ENCODE measurements at regions not wholly inside any gene's neighbourhood (a gene's known extent, or its start where the extent isn't known, plus 50 kb on each side); places are given as distances from the start of the nearest gene placed in this dataset.

DNA sequence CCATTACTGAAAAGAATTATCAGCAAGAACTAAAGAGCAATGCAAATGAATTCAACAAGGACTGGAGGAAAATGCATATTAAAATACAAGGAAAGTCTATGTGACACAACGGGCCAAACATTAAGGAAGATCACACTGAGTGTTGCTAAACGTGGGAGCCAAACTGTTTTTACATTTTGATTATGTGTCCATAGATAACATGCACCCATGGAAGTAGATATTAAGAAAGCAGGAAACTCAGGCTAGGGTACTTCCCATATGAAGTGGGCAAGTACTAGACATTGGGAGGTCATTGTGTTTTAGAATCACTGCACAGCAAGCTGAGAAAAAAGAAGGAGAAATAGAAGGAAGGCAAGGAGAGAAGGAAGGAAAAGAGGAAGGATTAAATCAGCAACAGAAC, 161.8 kb downstream of the KCTD12 start:
- Histone ChIP-seq H3K27me3 (no peaks in the 10 kb centered on the region), H3K36me3 (no peaks in the 10 kb centered on the region), H3K9me3 (peaks cover 0 to 5% (median 0%) of the 10 kb centered on the region in 11 donors), H3K4me1 (peaks cover 0 to 60% (median 34%) of the 10 kb centered on the region in 9 donors), H3K27ac (peak overlapping the region in 3 of 10 donors; percentile 15 to 70 (median 18)), H3K4me3 (no peak overlapping the region)
- intact Hi-C loops (cut with DNase I), result no loop called here
- ATAC-seq, result no peak
- WGBS, 2 donors, result 56 to 58% methylated on average over 2 of the region's 2 CpGs
- DNase-seq, result no peak
- TF ChIP-seq, protein P1, sequence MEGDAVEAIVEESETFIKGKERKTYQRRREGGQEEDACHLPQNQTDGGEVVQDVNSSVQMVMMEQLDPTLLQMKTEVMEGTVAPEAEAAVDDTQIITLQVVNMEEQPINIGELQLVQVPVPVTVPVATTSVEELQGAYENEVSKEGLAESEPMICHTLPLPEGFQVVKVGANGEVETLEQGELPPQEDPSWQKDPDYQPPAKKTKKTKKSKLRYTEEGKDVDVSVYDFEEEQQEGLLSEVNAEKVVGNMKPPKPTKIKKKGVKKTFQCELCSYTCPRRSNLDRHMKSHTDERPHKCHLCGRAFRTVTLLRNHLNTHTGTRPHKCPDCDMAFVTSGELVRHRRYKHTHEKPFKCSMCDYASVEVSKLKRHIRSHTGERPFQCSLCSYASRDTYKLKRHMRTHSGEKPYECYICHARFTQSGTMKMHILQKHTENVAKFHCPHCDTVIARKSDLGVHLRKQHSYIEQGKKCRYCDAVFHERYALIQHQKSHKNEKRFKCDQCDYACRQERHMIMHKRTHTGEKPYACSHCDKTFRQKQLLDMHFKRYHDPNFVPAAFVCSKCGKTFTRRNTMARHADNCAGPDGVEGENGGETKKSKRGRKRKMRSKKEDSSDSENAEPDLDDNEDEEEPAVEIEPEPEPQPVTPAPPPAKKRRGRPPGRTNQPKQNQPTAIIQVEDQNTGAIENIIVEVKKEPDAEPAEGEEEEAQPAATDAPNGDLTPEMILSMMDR (IDR thresholded peaks at IDR 0.05), result no peak

DNA sequence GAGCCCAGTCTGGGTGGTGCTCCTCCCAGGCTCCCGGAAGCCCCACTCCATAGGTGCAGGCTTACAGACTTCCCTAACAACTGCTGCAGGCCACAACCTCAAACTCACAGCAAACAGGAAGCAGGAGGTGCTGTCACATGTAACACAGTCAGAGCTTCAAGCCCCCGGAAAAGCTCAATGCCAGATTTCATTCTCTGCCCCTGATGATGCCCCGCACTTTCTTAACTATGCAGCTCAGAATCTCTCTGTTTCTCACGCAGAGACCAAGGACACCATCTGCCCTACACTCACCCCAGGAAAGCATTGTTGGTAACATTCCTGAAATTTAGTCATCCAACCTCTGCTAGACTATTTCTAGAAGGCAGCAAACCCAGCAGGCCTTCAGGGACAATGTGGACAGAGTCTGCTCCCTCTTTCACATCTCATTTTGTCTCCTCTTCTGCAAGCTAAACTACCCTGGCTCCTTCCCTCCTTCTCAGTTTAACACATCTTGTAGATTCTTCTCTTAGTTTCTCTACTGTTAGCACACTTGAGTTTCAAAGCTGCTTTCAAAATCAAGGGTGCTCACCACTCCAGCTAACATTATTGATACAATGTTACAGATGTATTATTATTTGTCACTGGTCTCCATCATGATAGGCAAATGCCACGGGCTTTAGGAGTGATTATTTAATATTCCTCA, 162.5 kb downstream of the KCTD12 start:
- H3K36me3 ChIP-seq, result no peaks in the 10 kb centered on the region
- TF ChIP-seq, protein P1 (IDR thresholded peaks at IDR 0.05), result no peak
- H3K4me1 ChIP-seq, result peaks cover 0 to 53% (median 30%) of the 10 kb centered on the region in 9 donors
- intact Hi-C loops (cut with DNase I), result no loop called here
- whole genome bisulfite sequencing, 2 donors, result 40 to 50% methylated on average over 5 of the region's 5 CpGs
- DNase-seq (peak in 1 of 2 donors; percentile 12), ATAC-seq (peak in 7 of 8 donors; percentile 49 to 87 (median 74))
- no peak overlapping the region for H3K4me3 ChIP-seq
- peaks cover 0 to 5% (median 0%) of the 10 kb centered on the region in 11 donors for H3K9me3 ChIP-seq
- H3K27ac ChIP-seq, result peak overlapping the region in 5 of 10 donors; percentile 1 to 70 (median 49)
- no peaks in the 10 kb centered on the region for H3K27me3 ChIP-seq

DNA sequence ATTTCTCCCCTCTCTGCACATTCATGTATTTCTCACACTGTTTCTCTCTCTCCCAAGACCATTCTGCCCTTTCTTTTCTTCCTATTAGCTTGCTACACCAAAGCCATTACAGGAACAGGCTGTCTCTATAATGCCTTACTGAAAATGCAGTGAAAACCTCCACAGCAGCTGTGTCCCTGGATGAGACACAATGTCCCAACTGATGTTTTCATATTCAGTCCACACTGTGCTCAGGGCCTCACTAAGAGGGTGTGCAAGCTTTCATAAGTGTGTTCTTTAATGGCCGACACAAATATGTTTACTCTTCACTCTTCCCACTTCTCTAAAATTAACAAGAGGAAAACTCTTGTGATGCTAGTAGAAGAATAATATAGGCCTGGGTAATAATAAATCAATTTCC, 163.4 kb downstream of the KCTD12 start:
- intact Hi-C loops (cut with DNase I), result no loop called here
- no peak for DNase-seq
- 92 to 93% methylated on average over 1 of the region's 1 CpG for WGBS, 2 donors
- Histone ChIP-seq H3K4me3 (no peak overlapping the region), H3K27me3 (no peaks in the 10 kb centered on the region), H3K27ac (peak overlapping the region in 3 of 10 donors; percentile 1 to 70 (median 49)), H3K9me3 (peaks cover 0 to 5% (median 0%) of the 10 kb centered on the region in 11 donors), H3K36me3 (no peaks in the 10 kb centered on the region), H3K4me1 (peaks cover 0 to 53% (median 30%) of the 10 kb centered on the region in 9 donors)
- ATAC-seq, result peak in 1 of 8 donors; percentile 53
- TF ChIP-seq, protein P1 (IDR thresholded peaks at IDR 0.05), result no peak

DNA sequence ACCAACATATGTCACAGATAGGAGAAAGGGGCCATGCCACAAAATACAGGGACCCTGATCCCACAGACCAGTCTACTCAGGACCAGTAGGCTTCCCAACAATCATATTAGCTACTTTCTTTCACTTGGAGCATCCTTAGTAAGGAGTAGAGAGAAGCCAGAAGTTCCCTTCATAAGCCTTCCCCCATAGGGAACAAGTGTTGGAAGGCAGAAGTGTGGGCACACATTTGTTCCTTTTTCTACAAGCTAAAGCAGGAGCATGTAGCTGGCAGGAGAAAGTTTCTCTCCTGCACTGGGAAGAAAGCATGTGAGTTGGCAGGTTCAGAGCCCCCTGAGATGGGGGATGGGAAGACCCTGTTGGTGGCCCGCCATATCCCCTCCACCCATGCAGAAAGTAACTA, 165.4 kb downstream of the KCTD12 start:
- Histone ChIP-seq H3K4me1 (peaks cover 0 to 53% (median 28%) of the 10 kb centered on the region in 9 donors), H3K27me3 (no peaks in the 10 kb centered on the region), H3K9me3 (no peaks in the 10 kb centered on the region), H3K4me3 (no peak overlapping the region), H3K36me3 (no peaks in the 10 kb centered on the region), H3K27ac (no peak overlapping the region)
- DNase-seq, result no peak
- 96 to 98% methylated on average over 1 of the region's 1 CpG for WGBS, 2 donors
- TF ChIP-seq, protein P1 (IDR thresholded peaks at IDR 0.05), result no peak
- no peak for ATAC-seq
- intact Hi-C loops (cut with DNase I), result no loop called here
